ENCODE measurements at regions not wholly inside any gene's neighbourhood (a gene's known extent, or its start where the extent isn't known, plus 50 kb on each side); places are given as distances from the start of the nearest gene placed in this dataset.

DNA sequence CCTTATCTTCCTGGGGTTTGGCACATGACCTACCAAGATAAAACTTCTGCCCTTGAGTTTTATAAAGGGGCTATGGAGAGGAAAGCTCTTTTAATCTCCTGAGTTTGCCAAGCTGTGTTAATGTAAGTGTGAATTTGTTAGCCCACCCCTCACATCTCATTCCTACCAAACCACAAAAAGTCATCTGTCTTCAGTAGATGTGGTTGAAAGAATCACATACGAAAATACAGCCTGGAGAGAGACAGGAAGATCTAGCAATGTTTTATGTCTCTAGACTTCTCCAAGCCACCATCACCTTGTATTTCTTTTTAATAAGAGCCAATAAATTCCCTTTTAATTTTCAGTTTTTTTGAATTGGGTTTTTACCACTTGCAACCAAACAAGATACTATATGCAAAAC lies 68.9 kb upstream of the ZNF280D start:
- H3K27me3 ChIP-seq (replicated peaks in 1 of 4; ENCODE audit: control insufficient read depth in 3 of 4, extremely low read depth in 1 of 4, insufficient read depth in 3 of 4, low read length in 3 of 4) = no peaks in the 10 kb centered on the region
- H4K5ac ChIP-seq (ENCODE audit: insufficient read length, low read depth, low read length) = no peak overlapping the region
- 86% methylated on average over 1 of the region's 1 CpG; no CpG with 5 or more reads in 1 of the 2 experiments for WGBS, 2 experiments (ENCODE audit: extremely low coverage in 1 of 2, insufficient coverage in 1 of 2, insufficient read length in 1 of 2, insufficient replicate concordance in 2 of 2, low coverage in 1 of 2, low lambda C conversion rate in 2 of 2, missing lambda C conversion rate in 1 of 2)
- H4K8ac ChIP-seq (ENCODE audit: extremely low read depth, insufficient read depth, low read length) = no peak overlapping the region
- H3K79me2 ChIP-seq (ENCODE audit: control insufficient read depth in 1 of 2, insufficient read depth in 2 of 2, low read length in 2 of 2) = no peaks in the 10 kb centered on the region
- no peak overlapping the region for H2BK20ac ChIP-seq (ENCODE audit: low read length)
- H3K4me2 ChIP-seq (ENCODE audit: insufficient read depth in 1 of 2, low read depth in 2 of 2, low read length in 2 of 2) = no peak overlapping the region
- no peak overlapping the region for H3K27ac ChIP-seq (ENCODE audit: low read depth, low read length)
- H2BK15ac ChIP-seq (ENCODE audit: low read length) = no peak overlapping the region
- no peak overlapping the region for H4K91ac ChIP-seq (replicated peaks; ENCODE audit: insufficient read length, low read length)
- H3K9ac ChIP-seq (replicated peaks in 1 of 4; ENCODE audit: extremely low read depth in 1 of 4, low read depth in 3 of 4, low read length in 3 of 4) = no peak overlapping the region
- no peak overlapping the region for H2BK12ac ChIP-seq (ENCODE audit: low read depth, low read length)
- H2BK120ac ChIP-seq (replicated peaks; ENCODE audit: low read depth, low read length) = no peak overlapping the region
- no peaks in the 10 kb centered on the region for H3K36me3 ChIP-seq (ENCODE audit: control insufficient read depth in 2 of 4, insufficient read depth in 4 of 4, low read length in 3 of 4)
- no peaks in the 10 kb centered on the region for H4K20me1 ChIP-seq (replicated peaks in 1 of 2; ENCODE audit: control insufficient read depth in 1 of 2, insufficient read depth in 2 of 2, low read length in 2 of 2)
- no peak overlapping the region for H3K4me3 ChIP-seq (ENCODE audit: extremely low read depth in 1 of 4, insufficient read depth in 2 of 4, low read depth in 3 of 4, low read length in 4 of 4)
- no peak for FAIRE-seq
- no peak overlapping the region for H2BK5ac ChIP-seq (ENCODE audit: low read depth, low read length)
- H3K79me1 ChIP-seq (ENCODE audit: low read depth, low read length) = no peaks in the 10 kb centered on the region
- H3K18ac ChIP-seq (ENCODE audit: extremely low read depth, low read length) = no peak overlapping the region
- POLR2A ChIA-PET (ENCODE audit: partially characterized antibody) = interaction anchor here (1.3 kb wide), 1 partner anchor 305 kb away, joined by 3 read pairs; no protein-coding TSS in a partner anchor
- H2AFZ ChIP-seq (ENCODE audit: low read length) = no peak overlapping the region
- H3K14ac ChIP-seq (ENCODE audit: insufficient read length) = no peak overlapping the region
- CTCF ChIA-PET (ENCODE audit: partially characterized antibody) = no interaction called here
- no peaks in the 10 kb centered on the region for H3K4me1 ChIP-seq (replicated peaks in 1 of 4; ENCODE audit: control insufficient read depth in 3 of 4, insufficient read depth in 4 of 4, low read length in 3 of 4)
- H3K4ac ChIP-seq (replicated peaks; ENCODE audit: insufficient read length, low read depth, low read length) = no peak overlapping the region
- H3K56ac ChIP-seq (replicated peaks; ENCODE audit: insufficient read length, low read depth, low read length) = no peak overlapping the region
- TF ChIP-seq JUND (IDR thresholded peaks at IDR 0.05; ENCODE audit: low read length) = no peak
- no peak for TF ChIP-seq POLR2A (IDR thresholded peaks at IDR 0.05; ENCODE audit: control extremely low read depth in 1 of 2, low read depth in 2 of 2, low read length in 2 of 2)
- no peak for TF ChIP-seq RFX5 (IDR thresholded peaks at IDR 0.05; ENCODE audit: borderline replicate concordance, low read depth, low read length)
- TF ChIP-seq, protein P1, sequence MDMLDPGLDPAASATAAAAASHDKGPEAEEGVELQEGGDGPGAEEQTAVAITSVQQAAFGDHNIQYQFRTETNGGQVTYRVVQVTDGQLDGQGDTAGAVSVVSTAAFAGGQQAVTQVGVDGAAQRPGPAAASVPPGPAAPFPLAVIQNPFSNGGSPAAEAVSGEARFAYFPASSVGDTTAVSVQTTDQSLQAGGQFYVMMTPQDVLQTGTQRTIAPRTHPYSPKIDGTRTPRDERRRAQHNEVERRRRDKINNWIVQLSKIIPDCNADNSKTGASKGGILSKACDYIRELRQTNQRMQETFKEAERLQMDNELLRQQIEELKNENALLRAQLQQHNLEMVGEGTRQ (IDR thresholded peaks at IDR 0.05; ENCODE audit: low read length) = no peak
- no peak for TF ChIP-seq FOSL1 (IDR thresholded peaks at IDR 0.05; ENCODE audit: insufficient read depth, low read depth, low read length)
- TF ChIP-seq TAF1 (IDR thresholded peaks at IDR 0.05; ENCODE audit: low read depth, low read length) = no peak
- TF ChIP-seq SP2 (IDR thresholded peaks at IDR 0.05; ENCODE audit: low read length) = no peak
- TF ChIP-seq JUN (IDR thresholded peaks at IDR 0.05; ENCODE audit: low read depth, low read length) = no peak
- TF ChIP-seq TCF12 (IDR thresholded peaks at IDR 0.05; ENCODE audit: low read depth, low read length) = no peak
- H3K9me3 ChIP-seq (ENCODE audit: insufficient read depth in 2 of 2, low read depth in 1 of 2, low read length in 1 of 2) = no peaks in the 10 kb centered on the region
- H2AK5ac ChIP-seq (ENCODE audit: low read depth, low read length) = no peak overlapping the region
- no peaks in the 10 kb centered on the region for H3K23me2 ChIP-seq (ENCODE audit: low read depth, low read length)
- no peak for DNase-seq (ENCODE audit: low read depth in 1 of 2, low spot score in 2 of 2)
- no peak overlapping the region for H3K23ac ChIP-seq (ENCODE audit: insufficient read length)
